ENCODE measurements at regions not wholly inside any gene's neighbourhood (a gene's known extent, or its start where the extent isn't known, plus 50 kb on each side); places are given as distances from the start of the nearest gene placed in this dataset.

DNA sequence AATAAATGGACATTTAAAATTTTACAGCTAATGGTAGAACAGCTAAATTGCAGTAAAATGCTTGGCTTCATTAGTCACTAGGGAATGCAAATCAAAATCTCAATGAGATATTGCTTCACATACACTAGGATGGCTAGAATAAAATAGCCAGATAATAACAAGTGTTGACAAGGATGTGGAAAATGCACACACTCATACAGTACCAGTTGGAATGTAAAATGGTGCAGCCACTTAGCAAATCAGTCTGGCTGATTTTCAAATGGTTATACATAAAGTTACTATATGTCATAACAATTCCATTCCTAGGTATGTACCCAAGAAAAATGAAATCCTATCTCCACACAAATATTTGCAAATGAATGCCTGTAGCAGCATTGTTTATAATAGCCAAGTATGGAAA, 452.1 kb downstream of the HDGFL1 start:
- TF ChIP-seq TAF1 (conservative IDR thresholded peaks at IDR 0.05) (no peak), HNF4A (conservative IDR thresholded peaks at IDR 0.05) (no peak), GABPA (IDR thresholded peaks at IDR 0.05 in 1 of 2, conservative IDR thresholded peaks at IDR 0.05 in 1 of 2) (no peak), YY1 (IDR thresholded peaks at IDR 0.05) (no peak)
- TF ChIP-seq, protein P1, sequence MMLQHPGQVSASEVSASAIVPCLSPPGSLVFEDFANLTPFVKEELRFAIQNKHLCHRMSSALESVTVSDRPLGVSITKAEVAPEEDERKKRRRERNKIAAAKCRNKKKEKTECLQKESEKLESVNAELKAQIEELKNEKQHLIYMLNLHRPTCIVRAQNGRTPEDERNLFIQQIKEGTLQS (IDR thresholded peaks at IDR 0.05): no peak
- TF ChIP-seq, protein P2, sequence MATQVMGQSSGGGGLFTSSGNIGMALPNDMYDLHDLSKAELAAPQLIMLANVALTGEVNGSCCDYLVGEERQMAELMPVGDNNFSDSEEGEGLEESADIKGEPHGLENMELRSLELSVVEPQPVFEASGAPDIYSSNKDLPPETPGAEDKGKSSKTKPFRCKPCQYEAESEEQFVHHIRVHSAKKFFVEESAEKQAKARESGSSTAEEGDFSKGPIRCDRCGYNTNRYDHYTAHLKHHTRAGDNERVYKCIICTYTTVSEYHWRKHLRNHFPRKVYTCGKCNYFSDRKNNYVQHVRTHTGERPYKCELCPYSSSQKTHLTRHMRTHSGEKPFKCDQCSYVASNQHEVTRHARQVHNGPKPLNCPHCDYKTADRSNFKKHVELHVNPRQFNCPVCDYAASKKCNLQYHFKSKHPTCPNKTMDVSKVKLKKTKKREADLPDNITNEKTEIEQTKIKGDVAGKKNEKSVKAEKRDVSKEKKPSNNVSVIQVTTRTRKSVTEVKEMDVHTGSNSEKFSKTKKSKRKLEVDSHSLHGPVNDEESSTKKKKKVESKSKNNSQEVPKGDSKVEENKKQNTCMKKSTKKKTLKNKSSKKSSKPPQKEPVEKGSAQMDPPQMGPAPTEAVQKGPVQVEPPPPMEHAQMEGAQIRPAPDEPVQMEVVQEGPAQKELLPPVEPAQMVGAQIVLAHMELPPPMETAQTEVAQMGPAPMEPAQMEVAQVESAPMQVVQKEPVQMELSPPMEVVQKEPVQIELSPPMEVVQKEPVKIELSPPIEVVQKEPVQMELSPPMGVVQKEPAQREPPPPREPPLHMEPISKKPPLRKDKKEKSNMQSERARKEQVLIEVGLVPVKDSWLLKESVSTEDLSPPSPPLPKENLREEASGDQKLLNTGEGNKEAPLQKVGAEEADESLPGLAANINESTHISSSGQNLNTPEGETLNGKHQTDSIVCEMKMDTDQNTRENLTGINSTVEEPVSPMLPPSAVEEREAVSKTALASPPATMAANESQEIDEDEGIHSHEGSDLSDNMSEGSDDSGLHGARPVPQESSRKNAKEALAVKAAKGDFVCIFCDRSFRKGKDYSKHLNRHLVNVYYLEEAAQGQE (IDR thresholded peaks at IDR 0.05): no peak
- TF ChIP-seq, protein P3, sequence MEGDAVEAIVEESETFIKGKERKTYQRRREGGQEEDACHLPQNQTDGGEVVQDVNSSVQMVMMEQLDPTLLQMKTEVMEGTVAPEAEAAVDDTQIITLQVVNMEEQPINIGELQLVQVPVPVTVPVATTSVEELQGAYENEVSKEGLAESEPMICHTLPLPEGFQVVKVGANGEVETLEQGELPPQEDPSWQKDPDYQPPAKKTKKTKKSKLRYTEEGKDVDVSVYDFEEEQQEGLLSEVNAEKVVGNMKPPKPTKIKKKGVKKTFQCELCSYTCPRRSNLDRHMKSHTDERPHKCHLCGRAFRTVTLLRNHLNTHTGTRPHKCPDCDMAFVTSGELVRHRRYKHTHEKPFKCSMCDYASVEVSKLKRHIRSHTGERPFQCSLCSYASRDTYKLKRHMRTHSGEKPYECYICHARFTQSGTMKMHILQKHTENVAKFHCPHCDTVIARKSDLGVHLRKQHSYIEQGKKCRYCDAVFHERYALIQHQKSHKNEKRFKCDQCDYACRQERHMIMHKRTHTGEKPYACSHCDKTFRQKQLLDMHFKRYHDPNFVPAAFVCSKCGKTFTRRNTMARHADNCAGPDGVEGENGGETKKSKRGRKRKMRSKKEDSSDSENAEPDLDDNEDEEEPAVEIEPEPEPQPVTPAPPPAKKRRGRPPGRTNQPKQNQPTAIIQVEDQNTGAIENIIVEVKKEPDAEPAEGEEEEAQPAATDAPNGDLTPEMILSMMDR (IDR thresholded peaks at IDR 0.05; ENCODE audit: low read depth, low read length, missing input control): no peak
- TF ChIP-seq, protein P4, sequence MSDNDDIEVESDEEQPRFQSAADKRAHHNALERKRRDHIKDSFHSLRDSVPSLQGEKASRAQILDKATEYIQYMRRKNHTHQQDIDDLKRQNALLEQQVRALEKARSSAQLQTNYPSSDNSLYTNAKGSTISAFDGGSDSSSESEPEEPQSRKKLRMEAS (IDR thresholded peaks at IDR 0.05): no peak
